HG03196 (cell line): ENCODE measurements at regions not wholly inside any gene's neighbourhood (a gene's known extent, or its start where the extent isn't known, plus 50 kb on each side); places are given as distances from the start of the nearest gene placed in this dataset.

Experiments
- ATAC-seq: cut with Tn5 transposase; IDR thresholded peaks from one replicate; pipeline ENCODE4 v1.9.1; 2021; ENCODE audit not compliant: unreplicated experiment

DNA sequence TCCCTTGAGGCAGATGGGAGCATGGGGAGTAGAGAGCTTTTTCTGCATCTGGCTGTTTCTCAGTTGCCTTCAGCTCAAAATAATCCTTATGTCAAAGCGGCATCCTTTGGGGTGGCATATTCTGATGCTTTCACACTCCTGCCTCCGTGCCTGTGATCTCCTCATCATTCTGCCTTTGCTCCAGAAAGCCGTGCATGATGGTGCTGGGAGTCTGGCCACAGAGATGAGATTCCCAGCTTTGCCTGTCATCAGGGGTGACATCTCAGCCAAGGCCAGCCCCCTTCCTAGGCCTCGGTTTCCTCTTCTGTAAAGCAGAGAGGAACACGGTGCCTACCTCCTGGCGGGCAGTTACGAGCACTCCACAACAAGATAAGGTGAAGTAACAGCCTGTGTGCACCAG lies 96.3 kb upstream of the ALDH1A3 start:
- no peak for ATAC-seq

DNA sequence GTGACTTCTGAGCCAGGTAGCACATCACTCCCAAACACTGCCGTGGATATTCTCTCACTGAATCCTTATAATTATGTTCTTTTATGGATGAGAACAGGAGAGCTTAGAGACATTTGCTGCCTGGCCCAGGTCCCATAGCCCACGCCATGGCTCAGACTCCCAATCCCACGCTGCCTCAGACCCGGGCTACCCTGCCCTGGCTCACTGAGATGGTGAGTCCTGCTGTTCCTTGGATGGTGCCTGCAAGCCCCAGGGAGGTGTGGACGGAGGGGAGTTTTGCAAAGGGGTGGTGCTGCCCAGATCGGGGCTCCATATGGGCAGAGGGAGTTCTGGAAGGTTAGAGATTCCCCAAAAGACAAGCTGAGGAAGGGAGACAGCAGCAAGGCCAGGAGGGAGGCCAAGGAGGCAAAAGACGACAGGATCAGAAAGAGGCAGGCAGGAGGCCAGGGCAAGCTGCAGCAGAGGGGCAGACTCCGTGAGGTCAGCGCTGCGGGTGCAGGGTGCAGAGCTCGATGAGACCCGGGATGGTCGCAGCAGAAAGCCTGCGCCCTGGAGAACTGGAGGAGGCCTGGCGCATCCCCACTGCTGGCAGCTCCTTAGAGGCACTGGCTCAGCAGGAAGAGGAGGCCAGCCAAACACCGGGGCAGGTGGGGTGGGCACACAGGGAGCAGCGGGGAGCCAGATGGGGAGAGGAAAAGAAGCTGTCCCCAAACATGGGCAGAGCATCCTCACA lies 95.7 kb upstream of the ALDH1A3 start:
- ATAC-seq = no peak

DNA sequence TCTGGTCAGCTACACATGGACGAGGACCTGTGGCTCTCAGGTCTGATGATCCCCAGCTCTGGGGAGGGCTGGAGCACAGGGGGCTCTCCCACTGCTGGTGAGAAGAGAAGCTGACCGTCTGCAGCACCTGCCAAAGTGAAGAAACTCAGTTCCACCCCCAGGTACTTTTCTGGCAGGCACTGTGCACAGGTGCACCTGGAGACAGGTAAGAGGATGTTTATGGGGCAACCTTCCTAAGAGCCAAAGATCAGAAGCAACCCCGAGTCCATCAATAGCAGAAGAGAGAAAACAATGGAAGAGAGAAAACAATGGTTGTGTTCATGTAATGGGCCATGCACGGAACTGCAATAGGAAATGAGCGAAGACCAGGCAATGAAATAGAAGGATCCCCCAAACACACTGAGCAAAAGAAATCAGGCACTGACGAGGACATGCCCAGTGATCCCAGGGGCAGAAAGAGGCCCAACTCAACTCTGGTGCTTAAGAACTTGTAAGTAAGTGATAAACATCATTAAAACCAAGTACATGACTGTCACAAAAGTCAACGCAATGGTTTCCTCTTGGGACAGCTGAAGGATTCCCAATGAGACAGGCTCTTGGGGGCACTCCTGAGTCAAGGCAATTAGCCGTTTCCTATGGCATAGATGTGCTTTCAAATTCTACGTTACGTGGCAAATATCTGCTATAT lies 95.0 kb upstream of the ALDH1A3 start:
- ATAC-seq = no peak

DNA sequence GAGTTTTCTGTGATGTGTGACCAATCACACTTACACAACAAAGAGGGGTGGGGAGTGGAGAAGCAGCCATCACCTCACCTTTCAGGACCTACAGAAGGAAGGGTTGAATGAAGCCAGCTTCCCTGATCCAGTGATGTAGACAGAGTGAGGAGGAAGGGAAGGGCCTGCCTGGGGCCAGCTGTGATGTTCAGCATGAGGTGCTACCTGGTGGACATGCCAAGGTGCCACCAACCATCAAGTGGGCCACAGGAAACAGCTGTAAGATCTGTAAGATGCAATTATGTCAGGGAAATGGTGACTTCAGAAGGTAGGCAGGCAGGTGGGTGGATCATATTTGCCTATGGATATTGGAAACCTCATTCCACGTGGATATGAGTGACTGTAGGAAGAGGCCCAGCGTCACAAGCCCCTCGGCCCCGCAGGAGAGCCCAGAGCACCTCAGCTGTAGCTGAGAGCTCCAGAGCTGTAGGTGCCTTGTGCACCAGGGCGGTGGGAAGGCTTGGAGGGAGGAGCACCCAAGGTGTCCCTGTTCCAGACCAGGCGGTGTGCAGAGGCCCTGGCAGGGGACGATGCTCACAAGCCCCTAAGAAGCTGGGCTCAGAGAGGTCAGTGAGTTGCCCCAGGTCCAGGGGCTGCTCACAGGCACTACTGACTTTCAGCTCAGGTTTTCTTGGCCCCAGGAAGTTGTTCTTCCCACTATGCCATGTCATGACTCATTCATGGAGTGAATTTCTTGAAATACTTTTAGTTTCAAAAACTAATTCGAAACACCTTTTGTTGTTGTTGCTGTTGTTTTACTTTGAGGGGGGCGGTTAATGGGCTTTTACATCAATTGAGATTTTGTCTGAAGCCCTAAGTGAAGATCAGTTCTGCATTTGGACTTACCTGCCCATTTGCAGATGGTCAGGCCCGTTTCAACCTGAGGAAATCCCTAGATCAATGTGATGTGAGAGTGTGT lies 94.2 kb upstream of the ALDH1A3 start:
- ATAC-seq = no peak

DNA sequence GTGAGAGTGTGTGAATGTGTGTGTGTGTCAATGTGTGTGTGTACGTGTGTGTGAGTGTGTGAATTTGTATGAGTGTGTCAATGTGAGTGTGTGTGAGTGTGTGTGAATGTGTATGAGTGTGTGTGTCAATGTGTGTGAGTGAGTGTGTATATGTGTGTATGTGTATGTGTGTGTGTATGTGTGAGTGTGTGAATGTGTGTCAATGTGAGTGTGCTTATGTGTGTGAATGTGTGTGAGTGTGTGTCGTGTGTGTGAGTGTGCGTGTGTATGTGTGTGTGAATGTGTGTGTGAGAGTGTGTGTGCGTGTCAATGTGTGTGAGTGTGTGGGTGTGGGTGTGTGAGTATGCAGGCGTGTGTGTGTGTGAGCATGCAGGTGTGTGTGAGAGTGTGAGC lies 93.5 kb upstream of the ALDH1A3 start:
- ATAC-seq = no peak

DNA sequence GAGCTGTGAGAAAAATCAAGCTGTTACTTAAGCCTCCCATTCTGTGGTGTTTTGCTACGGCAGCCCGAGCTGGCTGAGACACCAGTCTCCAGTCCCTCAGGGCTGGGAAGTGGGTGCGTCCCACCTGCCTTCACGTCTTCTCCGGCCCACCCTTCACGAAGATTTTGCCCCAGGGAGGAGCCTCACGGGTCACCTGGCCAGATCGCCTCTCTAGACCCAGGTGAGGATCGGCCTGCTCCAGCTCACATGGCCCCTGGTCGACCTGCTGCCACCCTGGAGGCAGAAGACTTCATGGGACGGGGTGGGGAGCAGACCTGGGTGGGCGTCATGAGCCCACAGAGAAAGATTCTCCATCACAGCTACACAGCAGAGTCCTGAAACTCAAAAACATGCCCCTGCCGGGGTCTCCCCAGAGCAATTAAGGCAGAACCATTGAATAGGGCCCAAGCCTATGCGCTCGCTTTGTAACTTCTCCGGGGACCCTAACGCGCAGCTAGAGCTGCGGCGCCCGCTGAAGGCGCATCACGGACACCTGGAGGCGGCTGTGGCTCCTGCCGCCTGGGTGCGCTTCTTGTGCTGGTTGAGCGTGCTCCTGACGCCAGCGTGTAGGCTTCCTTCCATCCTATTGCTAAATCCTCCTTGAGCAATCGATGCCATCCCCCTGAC lies 92.6 kb upstream of the ALDH1A3 start:
- no peak for ATAC-seq

DNA sequence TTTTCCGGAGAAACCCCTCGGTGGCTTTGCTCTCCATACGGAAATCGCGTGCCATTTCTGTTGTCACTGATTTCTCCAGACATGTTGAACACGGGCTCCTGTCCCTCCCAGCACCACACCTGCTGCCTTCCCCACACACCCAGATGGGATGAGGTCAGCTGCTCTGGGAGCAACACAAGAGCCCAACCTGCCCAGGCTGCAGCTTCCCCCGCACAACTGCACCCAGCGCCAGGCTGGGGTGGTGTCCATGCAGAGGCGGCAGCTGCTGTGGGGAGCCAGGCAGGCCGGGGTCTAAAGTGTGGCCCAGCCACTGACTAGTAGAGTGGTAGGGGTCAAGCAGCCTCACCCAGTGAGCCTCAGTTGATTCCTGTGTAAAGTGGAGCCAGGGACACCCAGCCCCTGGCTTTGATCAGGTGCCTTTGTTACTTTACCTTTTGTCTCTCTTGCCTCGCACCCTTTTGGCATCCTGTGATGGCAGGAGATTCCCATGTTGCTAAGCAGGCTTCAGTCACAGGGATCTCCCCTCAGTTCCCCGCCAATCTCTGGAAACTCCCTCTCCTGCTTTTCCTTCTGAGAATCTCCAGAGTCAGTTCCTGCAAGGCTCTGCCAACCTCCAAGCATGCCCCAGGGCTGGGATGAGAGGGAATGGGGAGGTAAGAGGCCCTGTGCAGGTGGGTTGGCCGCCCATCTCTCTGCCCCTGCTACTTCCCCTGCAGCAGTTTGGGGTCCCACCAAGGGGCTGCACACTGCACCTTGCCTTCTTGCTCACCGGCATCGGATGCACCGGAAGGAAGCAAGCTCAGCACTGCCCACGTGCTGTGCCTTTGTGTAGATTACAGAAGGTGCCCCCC lies 91.8 kb upstream of the ALDH1A3 start:
- no peak for ATAC-seq

DNA sequence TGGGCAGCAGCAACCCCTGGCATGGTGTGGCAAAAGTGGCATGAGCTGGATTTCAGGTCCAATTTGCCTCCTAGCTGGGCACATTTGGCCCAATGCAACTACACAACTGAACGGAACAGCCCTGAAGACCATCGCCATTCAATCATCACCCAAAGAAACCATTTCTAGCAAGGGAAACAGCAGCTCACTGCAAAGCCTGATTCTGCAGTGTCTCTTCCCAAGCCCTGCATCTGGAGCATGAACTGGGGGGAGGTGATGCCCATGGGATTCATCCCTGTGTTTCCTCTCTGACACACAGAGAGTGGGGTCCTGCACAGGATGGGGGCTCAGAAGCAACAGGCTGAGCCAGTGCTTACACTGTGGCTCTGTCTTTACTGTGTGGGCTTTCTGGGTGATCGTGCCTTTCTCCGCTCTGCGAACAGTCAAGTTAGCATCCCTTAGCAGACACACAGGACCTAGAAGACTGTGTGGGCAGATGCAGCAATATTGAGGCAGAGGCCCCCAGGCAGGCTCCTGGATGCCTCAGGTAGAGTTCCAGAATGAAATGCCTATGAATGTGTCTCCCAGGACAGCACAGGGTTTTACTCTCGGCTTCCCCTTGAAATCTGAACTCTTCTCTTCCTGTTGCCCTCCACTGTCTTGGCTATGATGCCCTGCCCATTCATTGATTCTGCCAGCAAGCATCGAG lies 91.1 kb upstream of the ALDH1A3 start:
- no peak for ATAC-seq

DNA sequence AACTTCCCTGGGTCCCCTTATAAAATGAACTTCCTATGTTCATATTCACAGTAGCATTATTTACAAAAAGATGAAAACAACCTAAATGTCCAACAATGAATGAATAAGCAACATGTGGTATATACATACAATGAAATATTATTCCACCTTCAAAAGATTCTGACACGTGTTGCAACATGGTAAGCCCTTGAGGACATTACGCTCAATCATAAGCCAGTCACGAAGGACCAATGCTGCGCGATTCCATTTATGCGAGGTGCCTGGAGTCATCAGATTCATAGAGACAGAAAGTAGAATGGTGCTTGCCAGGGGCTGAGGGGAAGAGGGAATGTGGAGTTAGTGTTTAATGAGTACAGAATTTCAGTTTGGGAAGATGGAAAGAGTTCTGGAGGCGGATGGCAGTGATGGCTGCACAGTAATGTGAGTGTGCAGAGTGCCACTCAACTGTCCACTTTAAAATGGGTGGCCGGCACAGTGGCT lies 88.8 kb upstream of the ALDH1A3 start:
- ATAC-seq = no peak

DNA sequence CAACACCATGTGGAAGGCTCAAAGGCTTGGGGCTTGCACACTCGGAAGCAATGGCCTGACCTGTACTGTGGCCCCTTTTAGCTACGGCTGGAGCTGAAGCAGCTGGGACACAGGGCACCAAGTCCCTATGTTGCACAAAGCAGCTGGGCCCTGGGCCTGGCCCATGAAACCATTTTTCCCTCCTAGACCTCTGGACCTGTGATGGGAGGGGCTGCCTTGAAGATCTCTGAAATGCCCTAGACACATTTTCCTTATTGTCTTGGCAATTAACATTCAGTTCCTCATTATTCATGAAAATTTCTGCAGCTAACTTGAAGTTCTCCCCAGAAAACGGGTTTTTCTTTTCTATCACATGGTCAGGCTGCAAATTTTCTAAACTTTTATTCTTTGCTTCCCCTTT lies 85.6 kb upstream of the ALDH1A3 start:
- no peak for ATAC-seq

DNA sequence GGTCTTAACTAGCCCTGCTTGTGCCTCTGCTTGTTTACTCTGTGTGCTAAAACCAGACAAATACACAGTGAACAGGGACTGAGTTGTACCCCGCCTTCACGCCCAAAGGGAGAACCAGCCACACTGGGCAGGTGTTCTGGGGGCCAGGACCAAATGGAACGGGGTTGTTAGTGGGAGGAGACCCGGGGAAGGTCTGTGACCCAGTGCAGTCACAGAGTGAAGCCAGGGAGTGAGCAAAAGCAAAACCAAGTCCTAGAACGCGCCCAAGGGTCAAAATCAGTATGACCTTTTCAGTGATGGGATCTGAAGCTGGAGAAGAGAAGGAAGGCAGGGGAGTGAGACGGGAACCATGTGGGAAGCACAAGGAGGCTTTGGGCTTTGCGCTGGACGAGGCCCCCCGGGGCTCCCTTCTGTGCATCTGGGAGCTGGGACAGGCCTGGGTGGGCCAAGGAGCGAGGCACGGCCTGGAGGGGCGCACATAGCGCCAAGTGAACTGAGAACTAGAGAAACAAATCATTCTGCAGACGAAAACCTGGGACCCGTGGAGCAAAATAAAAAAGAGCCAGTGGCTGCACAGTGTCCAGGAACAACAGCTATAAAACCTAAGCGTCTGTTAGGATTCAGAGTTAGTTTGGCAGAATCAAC lies 78.3 kb upstream of the ALDH1A3 start:
- ATAC-seq = no peak

DNA sequence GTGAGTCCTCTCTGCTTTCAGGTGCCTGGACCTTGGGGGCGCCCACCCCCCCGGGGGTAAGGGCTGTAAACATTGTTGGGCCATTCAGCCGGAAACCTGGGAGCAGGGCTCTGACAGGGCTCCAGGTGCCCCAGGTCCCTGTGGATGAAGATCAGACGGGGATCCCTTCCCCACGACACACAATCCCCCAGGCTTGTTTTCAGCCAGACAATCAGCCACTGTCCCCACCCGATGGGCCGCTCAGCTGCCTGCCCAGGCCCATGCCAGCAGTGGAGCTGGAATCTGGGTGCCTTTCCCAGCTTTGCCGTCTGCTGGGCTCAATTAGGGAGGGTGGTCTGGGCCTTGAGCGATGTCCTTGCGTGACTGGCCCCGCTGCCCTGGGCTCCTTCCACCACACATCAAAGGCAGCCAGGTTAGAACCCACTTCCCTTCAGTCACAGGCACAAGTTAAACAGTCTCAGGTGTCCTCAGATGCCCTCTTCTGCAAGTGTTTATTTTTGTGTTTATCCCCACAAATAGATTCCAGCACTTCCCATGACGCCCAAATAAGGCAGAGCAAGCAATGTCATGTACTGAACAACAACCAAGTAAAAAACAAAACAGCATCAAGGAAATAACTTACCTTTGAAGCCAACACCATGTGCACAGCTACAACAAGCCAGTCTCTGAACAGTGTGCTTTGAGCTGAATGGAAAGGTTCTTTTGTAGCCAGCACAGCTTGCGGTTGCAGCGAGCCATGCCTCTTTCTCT lies 77.0 kb upstream of the ALDH1A3 start:
- ATAC-seq = no peak

DNA sequence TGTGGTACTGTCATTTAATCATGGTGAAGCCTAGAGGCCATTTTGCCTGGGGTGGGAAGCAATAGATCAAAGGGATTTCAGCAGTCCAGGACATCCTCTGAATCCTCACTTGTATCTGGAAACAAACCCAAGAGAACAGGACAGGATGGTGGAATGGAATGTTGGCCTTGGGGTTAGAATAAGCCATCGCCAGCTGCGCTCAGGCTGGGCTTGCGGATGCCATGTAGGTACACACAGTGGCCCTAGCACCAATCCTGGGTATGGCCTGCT lies 76.5 kb upstream of the ALDH1A3 start:
- ATAC-seq = no peak

DNA sequence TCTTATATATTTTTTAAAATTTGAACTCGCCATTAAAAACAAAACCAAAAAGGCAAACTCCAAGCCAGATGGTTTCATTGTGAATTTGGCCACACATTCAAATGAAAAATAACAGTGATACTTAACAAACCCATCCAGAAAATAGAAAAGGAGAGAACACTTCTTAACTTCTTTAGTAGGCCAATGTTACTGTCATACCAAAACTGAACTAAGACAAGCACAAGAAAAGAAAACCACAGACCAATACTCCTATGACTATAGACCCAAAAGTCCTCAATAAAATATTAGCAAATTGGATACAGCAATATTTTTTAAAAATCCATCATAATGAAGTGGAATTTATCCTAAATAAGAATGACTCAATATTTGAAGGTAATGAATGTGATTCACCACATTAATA lies 73.5 kb upstream of the ALDH1A3 start:
- ATAC-seq = no peak

DNA sequence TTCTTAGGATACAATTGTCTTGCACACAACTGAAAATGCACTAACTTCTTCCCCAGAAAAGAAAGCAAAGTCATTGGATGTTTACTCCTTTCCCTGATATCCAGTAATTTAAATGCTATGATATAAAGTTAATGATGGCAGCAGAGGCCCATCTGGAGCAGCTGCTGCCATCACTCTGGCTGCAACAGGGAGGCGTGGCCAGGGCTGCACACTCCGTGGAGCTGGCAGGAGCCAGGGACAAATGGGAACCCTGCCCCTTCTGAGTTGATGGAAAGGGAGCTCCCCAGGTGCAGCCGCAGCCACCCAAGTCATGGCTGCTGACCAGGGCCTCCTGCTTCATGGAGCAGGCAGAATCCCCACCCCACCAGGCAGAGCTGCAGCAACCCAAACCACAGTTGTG lies 72.6 kb upstream of the ALDH1A3 start:
- ATAC-seq = no peak

DNA sequence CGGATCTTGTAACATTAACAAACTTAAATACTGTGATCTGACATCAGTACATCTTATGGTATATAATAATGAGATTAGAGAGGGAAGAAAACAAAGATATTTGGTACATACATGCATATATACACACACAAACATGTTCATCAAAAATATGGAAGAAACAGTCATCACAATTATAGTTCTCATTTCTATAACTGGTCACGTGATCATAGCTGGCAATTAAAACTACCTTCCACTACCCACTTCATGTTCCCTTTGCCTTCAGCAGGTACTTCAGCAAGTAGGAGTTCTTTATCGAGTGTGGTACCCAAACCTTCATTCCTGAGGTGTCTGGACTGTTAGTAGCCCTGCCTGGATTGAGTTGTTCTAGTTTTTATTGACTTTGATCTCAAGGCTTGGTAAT lies 70.9 kb upstream of the ALDH1A3 start:
- no peak for ATAC-seq

DNA sequence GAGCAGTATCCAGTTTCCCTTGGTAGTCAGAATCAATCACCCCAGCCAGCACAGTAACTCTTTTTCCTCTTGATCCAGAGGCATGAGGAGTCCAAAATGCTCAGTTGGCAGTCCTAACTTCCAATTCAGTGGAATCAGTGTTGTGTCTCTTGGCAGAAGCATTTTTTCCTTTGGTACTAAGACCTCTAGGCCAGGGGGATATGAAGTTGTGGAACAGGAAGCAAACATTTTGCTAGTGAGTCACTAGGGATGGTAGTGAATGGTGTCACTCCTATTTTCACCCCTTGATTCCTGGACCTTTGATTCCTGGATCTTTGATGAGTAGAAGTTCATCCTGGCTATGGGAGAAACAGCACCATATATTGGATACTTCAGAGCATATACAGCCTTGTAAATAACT lies 70.5 kb upstream of the ALDH1A3 start:
- ATAC-seq = no peak

DNA sequence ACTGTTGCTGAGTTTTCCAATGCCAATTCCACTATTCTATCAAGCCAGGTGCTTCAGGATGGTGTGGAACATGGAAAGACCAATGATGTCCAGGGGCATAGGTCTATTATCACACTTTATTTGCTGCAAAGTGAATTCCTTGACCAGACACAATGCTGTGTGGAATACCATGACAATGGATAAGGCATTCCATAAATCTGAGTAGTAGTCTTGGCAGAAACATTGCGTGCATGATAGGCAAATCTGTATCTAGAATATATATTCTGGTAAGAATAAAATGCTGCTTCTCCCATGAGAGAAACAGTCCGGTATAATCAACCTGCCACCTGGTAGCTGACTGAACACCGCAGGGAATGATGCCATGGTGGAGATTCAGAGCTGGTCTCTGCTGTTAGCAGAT lies 70.0 kb upstream of the ALDH1A3 start:
- no peak for ATAC-seq

DNA sequence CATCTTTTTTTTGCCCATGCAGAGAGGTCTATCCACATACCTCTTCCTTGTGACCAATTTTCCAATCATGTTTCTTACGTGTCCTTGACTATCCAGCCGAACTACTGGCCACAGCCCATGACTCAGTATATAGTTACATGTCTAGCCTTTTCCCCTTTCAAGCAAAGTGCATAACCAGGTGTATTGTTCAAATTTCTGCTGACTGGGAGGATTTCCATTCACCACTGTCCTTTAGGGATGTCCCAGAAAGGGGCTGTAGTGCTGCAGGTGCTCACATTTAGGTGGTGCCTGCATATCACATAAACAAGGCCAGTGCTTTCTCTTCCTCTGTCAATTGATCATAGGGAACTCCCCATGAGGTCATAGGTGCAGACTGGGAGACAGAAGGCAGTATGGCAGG lies 69.4 kb upstream of the ALDH1A3 start:
- ATAC-seq = no peak
